K562 (cell line): ENCODE measurements at regions not wholly inside any gene's neighbourhood (a gene's known extent, or its start where the extent isn't known, plus 50 kb on each side); places are given as distances from the start of the nearest gene placed in this dataset.

Source experiments
- ATAC-seq: fragments of 200-7000 bp; cut with Tn5 transposase; 3 replicates; pipeline ENCODE4 v1.9.1; 2020; ENCODE audit warnings: moderate library complexity
- BruUV-seq: library from RNA; stranded (reverse); fragments of 400-500 nt; replicated peaks from 2 replicates; lab custom pipeline; 2021; lab: Mats Ljungman, UMichigan
- CTCF ChIA-PET: fragments of 300-600 bp; formaldehyde crosslinking; extraction: SDS; loops from one replicate; lab custom pipeline; 2021; ENCODE audit warnings: low intra/inter-chr PET ratio; lab: Yijun Ruan, JAX
- POLR2A ChIA-PET: fragments of 300-600, 350-650 bp; sonication (Branson Sonifier 250); formaldehyde crosslinking; extraction: SDS; loops from one replicate; lab custom pipeline; 2021; ENCODE audit warnings: antibody characterized with exemption, inconsistent platforms; lab: Yijun Ruan, JAX
- DNase-seq, 4 experiments: peaks; one replicate each; pipeline versions ENCODE4 v3.0.0 to v3.0.0-alpha.2; 2011 to 2018; ENCODE audit warnings: low spot score in 3 of 4, mixed read lengths in 3 of 4; ENCODE audit errors: extremely low read depth in 1 of 4
- FAIRE-seq: peaks from 2 replicates; lab custom pipeline; 2011; peaks lifted over from hg19 to GRCh38; lab: Jason Lieb, UNC
- H2AFZ ChIP-seq: 2 replicates; pipeline ENCODE4 v1.6.0; 2011; ENCODE audit warnings: low read depth, low read length, control low read depth, inconsistent platforms
- H3K27ac ChIP-seq: fragments of 200-600 bp; 3 replicates; pipeline ENCODE4 v1.8.0; 2011; ENCODE audit warnings: low read depth, mild to moderate bottlenecking, control low read depth, inconsistent platforms, low read length, moderate library complexity, mixed read lengths; ENCODE audit errors: extremely low read depth
- H3K27me3 ChIP-seq, 2 experiments: fragments of 300-600 bp in 1 of 2; 2 replicates in 1 of 2; 3 replicates in 1 of 2; pipeline versions ENCODE4 v1.6.0 to v1.8.0; 2011; ENCODE audit warnings: inconsistent platforms in 2 of 2, low read length in 2 of 2, mild to moderate bottlenecking in 1 of 2, mixed read lengths in 1 of 2, moderate library complexity in 1 of 2; ENCODE audit not compliant: control insufficient read depth in 2 of 2, insufficient read depth in 2 of 2
- H3K36me3 ChIP-seq: fragments of 300-600 bp; 3 replicates; pipeline ENCODE4 v1.8.0; 2011; ENCODE audit warnings: mild to moderate bottlenecking, low read length, inconsistent platforms; ENCODE audit not compliant: control insufficient read depth, insufficient read depth
- H3K4me1 ChIP-seq, 2 experiments: fragments of 200-600 bp in 1 of 2; replicated peaks in 1 of 2; 2 replicates in 1 of 2; 3 replicates in 1 of 2; pipeline versions ENCODE4 v1.5.1 to v1.8.0; 2011; ENCODE audit warnings: inconsistent platforms in 2 of 2, low read length in 2 of 2, mild to moderate bottlenecking in 1 of 2, mixed read lengths in 1 of 2, moderate library complexity in 1 of 2; ENCODE audit not compliant: control insufficient read depth in 2 of 2, insufficient read depth in 2 of 2
- H3K4me2 ChIP-seq: 2 replicates; pipeline ENCODE4 v1.6.1; 2011; ENCODE audit warnings: low read length, control low read depth, inconsistent platforms, mixed read lengths; ENCODE audit not compliant: insufficient read depth
- H3K4me3 ChIP-seq: fragments of 200-600 bp; sonication (generic), shearing (Covaris generic); 2 replicates; pipeline ENCODE4 v1.5.1; 2016; ENCODE audit warnings: control low read depth, inconsistent platforms
- H3K79me2 ChIP-seq: fragments of 200-600 bp; 3 replicates; pipeline ENCODE4 v1.8.0; 2011; ENCODE audit warnings: low read length, inconsistent platforms; ENCODE audit not compliant: control insufficient read depth, insufficient read depth
- H3K9ac ChIP-seq, 2 experiments: 2 replicates each; pipeline versions ENCODE4 v1.6.0 to v1.6.1; 2011; ENCODE audit warnings: low read depth in 2 of 2, low read length in 2 of 2, control low read depth in 1 of 2, inconsistent platforms in 1 of 2, mild to moderate bottlenecking in 1 of 2, mixed read lengths in 1 of 2; ENCODE audit not compliant: insufficient read depth in 1 of 2
- H3K9me1 ChIP-seq: one replicate; pipeline ENCODE4 v1.6.0; 2011; ENCODE audit warnings: inconsistent platforms, mild to moderate bottlenecking, low read length, moderate library complexity; ENCODE audit not compliant: control insufficient read depth, insufficient read depth
- H3K9me3 ChIP-seq: replicated peaks from 2 replicates; pipeline ENCODE4 v1.5.1; 2011; ENCODE audit warnings: low read depth, low read length, inconsistent platforms; ENCODE audit not compliant: control insufficient read depth, insufficient read depth
- H4K20me1 ChIP-seq: replicated peaks from 2 replicates; pipeline ENCODE4 v1.6.1; 2011; ENCODE audit warnings: low read length, inconsistent platforms, mixed read lengths; ENCODE audit not compliant: control insufficient read depth, insufficient read depth
- CHD1 ChIP-seq: fragments of 200-600 bp; sonication (generic); IDR thresholded peaks from one replicate; pipeline ENCODE4 v1.6.1; 2012; ENCODE audit warnings: mild to moderate bottlenecking, moderate library complexity, low read length, inconsistent platforms
- FOXP4 ChIP-seq: sonication (generic); formaldehyde crosslinking; IDR thresholded peaks from 2 replicates; pipeline ENCODE4 v1.8.0; 2022; ENCODE audit warnings: mild to moderate bottlenecking, missing genetic modification reagents, borderline replicate concordance
- HNRNPLL ChIP-seq: fragments of 200-400 bp; formaldehyde crosslinking; IDR thresholded peaks from 2 replicates; pipeline ENCODE4 v1.6.1; 2017; ENCODE audit warnings: low read length, low read depth, mild to moderate bottlenecking; ENCODE audit not compliant: poor library complexity, severe bottlenecking
- RCOR1 ChIP-seq, 2 experiments: IDR thresholded peaks; 2 replicates each; pipeline ENCODE4 v1.6.1; 2012; ENCODE audit warnings: low read depth in 2 of 2, low read length in 2 of 2, borderline replicate concordance in 1 of 2, improper control_type of control experiment in 1 of 2
- ZNF707 ChIP-seq: fragments of 250-450 bp; sonication (Bioruptor Pico); conservative IDR thresholded peaks from 2 replicates; pipeline ENCODE4 v1.8.0; 2022; ENCODE audit warnings: inconsistent platforms, mild to moderate bottlenecking, moderate library complexity
- WGBS: fragments of 100-300 bp; shearing (Covaris generic); methylation state at CpG from one replicate; pipeline ENCODE4 v1.1.6; 2016; ENCODE audit warnings: low coverage, mixed read lengths; ENCODE audit not compliant: insufficient coverage; ENCODE audit errors: missing lambda C conversion rate; 5-methylcytosine and 5-hydroxymethylcytosine counted together
- in situ Hi-C: fragments of 300-500 bp; cut with MboI; formaldehyde crosslinking; loops from 4 replicates; pipeline ENCODE4 v1.15.0; 2018; ENCODE audit warnings: inconsistent platforms, mixed read lengths
- intact Hi-C: fragments of 100-400 bp; cut with micrococcal nuclease; formaldehyde crosslinking; loops from 2 replicates; pipeline ENCODE4 v1.14.2; 2022
- TF ChIP-seq, protein P1 (sequence below), 2 experiments: fragments of 250-450 bp in 1 of 2; fragments of 450-650 bp in 1 of 2; sonication (Bioruptor Pico) in 1 of 2; IDR thresholded peaks; 2 replicates each; pipeline versions ENCODE4 v1.6.1 to v1.8.0; 2016 to 2021; ENCODE audit warnings: mild to moderate bottlenecking in 2 of 2, moderate library complexity in 2 of 2, missing compliant biosample characterization in 1 of 2, missing genetic modification characterization in 1 of 2
- TF ChIP-seq, protein P2 (sequence below): IDR thresholded peaks from 2 replicates; pipeline ENCODE4 v1.6.1; 2011; ENCODE audit not compliant: insufficient read length; ENCODE audit errors: extremely low read depth
- TF ChIP-seq, protein P3 (sequence below): fragments of 450-650 bp; IDR thresholded peaks from 2 replicates; pipeline ENCODE4 v1.6.1; 2016; ENCODE audit warnings: mild to moderate bottlenecking

GRCh38 chr7:94843553-94843952, 63.8 kb upstream of the PPP1R9A start:
- POLR2A ChIA-PET, result no interaction called here
- BruUV-seq, result no TSS peak
- FAIRE-seq (no peak), ATAC-seq (no peak), DNase-seq (no peak)
- peak; percentile 94 for TF ChIP-seq ZNF707 (CRISPR knock-in tag)
- no peak for TF ChIP-seq HNRNPLL
- TF ChIP-seq, protein P1, sequence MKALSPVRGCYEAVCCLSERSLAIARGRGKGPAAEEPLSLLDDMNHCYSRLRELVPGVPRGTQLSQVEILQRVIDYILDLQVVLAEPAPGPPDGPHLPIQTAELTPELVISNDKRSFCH (CRISPR knock-in tag; IDR thresholded peaks at IDR 0.05), result no peak
- TF ChIP-seq, protein P1 (tag; IDR thresholded peaks at IDR 0.05), result no peak
- TF ChIP-seq, protein P2, sequence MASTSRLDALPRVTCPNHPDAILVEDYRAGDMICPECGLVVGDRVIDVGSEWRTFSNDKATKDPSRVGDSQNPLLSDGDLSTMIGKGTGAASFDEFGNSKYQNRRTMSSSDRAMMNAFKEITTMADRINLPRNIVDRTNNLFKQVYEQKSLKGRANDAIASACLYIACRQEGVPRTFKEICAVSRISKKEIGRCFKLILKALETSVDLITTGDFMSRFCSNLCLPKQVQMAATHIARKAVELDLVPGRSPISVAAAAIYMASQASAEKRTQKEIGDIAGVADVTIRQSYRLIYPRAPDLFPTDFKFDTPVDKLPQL, result no peak
- TF ChIP-seq, protein P3, sequence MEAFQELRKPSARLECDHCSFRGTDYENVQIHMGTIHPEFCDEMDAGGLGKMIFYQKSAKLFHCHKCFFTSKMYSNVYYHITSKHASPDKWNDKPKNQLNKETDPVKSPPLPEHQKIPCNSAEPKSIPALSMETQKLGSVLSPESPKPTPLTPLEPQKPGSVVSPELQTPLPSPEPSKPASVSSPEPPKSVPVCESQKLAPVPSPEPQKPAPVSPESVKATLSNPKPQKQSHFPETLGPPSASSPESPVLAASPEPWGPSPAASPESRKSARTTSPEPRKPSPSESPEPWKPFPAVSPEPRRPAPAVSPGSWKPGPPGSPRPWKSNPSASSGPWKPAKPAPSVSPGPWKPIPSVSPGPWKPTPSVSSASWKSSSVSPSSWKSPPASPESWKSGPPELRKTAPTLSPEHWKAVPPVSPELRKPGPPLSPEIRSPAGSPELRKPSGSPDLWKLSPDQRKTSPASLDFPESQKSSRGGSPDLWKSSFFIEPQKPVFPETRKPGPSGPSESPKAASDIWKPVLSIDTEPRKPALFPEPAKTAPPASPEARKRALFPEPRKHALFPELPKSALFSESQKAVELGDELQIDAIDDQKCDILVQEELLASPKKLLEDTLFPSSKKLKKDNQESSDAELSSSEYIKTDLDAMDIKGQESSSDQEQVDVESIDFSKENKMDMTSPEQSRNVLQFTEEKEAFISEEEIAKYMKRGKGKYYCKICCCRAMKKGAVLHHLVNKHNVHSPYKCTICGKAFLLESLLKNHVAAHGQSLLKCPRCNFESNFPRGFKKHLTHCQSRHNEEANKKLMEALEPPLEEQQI, result no peak
- TF ChIP-seq CHD1, result no peak
- no peak for TF ChIP-seq FOXP4 (CRISPR knock-in tag)
- no peak for TF ChIP-seq RCOR1 (IDR thresholded peaks at IDR 0.05; ENCODE audit: borderline replicate concordance in 1 of 2, low read depth in 2 of 2, low read length in 2 of 2)
- H3K4me3 ChIP-seq, result no peak overlapping the region
- no peak overlapping the region for H2AFZ ChIP-seq
- intact Hi-C loops, result no loop called here
- no peak overlapping the region for H3K27ac ChIP-seq
- H3K27me3 ChIP-seq, result no peaks in the 10 kb centered on the region
- no peak overlapping the region for H3K4me2 ChIP-seq
- 0% methylated on average over 1 of the region's 1 CpG for WGBS
- no peak overlapping the region for H3K9ac ChIP-seq
- no peaks in the 10 kb centered on the region for H3K36me3 ChIP-seq
- in situ Hi-C loops, result no loop called here
- H3K9me3 ChIP-seq, result peaks cover 3% of the 10 kb centered on the region; the same call in 1 of the 2 replicates
- CTCF ChIA-PET, result no interaction called here
- no peaks in the 10 kb centered on the region for H3K9me1 ChIP-seq
- no peaks in the 10 kb centered on the region for H3K79me2 ChIP-seq
- H4K20me1 ChIP-seq, result no peaks in the 10 kb centered on the region
- no peaks in the 10 kb centered on the region for H3K4me1 ChIP-seq
